Endothelial cell of umbilical vein (primary cell): ENCODE measurements at regions not wholly inside any gene's neighbourhood (a gene's known extent, or its start where the extent isn't known, plus 50 kb on each side); places are given as distances from the start of the nearest gene placed in this dataset.

Source experiments
- BruUV-seq: library from RNA; stranded (reverse); fragments of 400-500 nt; replicated peaks from 2 replicates; lab custom pipeline; 2021; lab: Mats Ljungman, UMichigan
- CTCF ChIA-PET: fragments of 300-600, 350-600 bp; sonication (Branson Sonifier 250); formaldehyde crosslinking; loops from one replicate; lab custom pipeline; 2021; ENCODE audit warnings: antibody characterized with exemption, inconsistent platforms; lab: Charles Lee
- POLR2A ChIA-PET: fragments of 300-600, 350-600 bp; sonication (Branson Sonifier 250); formaldehyde crosslinking; loops from one replicate; lab custom pipeline; 2021; ENCODE audit warnings: antibody characterized with exemption, inconsistent platforms; lab: Charles Lee
- DNase-seq: peaks from one replicate; pipeline ENCODE4 v3.0.0-alpha.2; 2011; ENCODE audit warnings: low read depth, low spot score
- FAIRE-seq: peaks from 2 replicates; lab custom pipeline; 2011; peaks lifted over from hg19 to GRCh38; lab: Jason Lieb, UNC
- H2AFZ ChIP-seq: 2 replicates; pipeline ENCODE4 v1.6.0; 2012; ENCODE audit warnings: low read depth, low read length, control low read depth, inconsistent platforms
- H3K27ac ChIP-seq: 2 replicates; pipeline ENCODE4 v1.5.1; 2011; ENCODE audit warnings: low read depth, mild to moderate bottlenecking, control low read depth, low read length, moderate library complexity; ENCODE audit not compliant: insufficient read depth
- H3K27me3 ChIP-seq, 2 experiments: 2 replicates each; pipeline versions ENCODE4 v1.6.0 to v1.6.1; 2011; ENCODE audit warnings: low read length in 2 of 2, mixed read lengths in 1 of 2; ENCODE audit not compliant: control insufficient read depth in 2 of 2, insufficient read depth in 2 of 2
- H3K36me3 ChIP-seq, 2 experiments: 2 replicates in 1 of 2; 3 replicates in 1 of 2; pipeline ENCODE4 v1.5.1; 2011; ENCODE audit warnings: low read length in 2 of 2, mild to moderate bottlenecking in 1 of 2, moderate library complexity in 1 of 2; ENCODE audit not compliant: control insufficient read depth in 2 of 2, insufficient read depth in 2 of 2; ENCODE audit errors: extremely low read depth in 1 of 2
- H3K4me1 ChIP-seq: 3 replicates; pipeline ENCODE4 v1.5.1; 2011; ENCODE audit warnings: mild to moderate bottlenecking, low read length; ENCODE audit not compliant: control insufficient read depth, insufficient read depth; ENCODE audit errors: extremely low read depth
- H3K4me2 ChIP-seq: 2 replicates; pipeline ENCODE4 v1.6.1; 2011; ENCODE audit warnings: low read length, control low read depth, mixed read lengths; ENCODE audit not compliant: insufficient read depth
- H3K4me3 ChIP-seq, 3 experiments: fragments of 200-600 bp in 1 of 3; sonication (generic), shearing (Covaris generic) in 1 of 3; replicated peaks in 1 of 3; 2 replicates each; pipeline ENCODE4 v1.5.1; 2011 to 2016; ENCODE audit warnings: control low read depth in 3 of 3, low read length in 3 of 3, mild to moderate bottlenecking in 2 of 3, inconsistent platforms in 1 of 3, low read depth in 1 of 3, moderate library complexity in 1 of 3; ENCODE audit not compliant: insufficient read depth in 1 of 3
- H3K79me2 ChIP-seq: 2 replicates; pipeline ENCODE4 v1.6.0; 2012; ENCODE audit warnings: low read length, inconsistent platforms; ENCODE audit not compliant: control insufficient read depth, insufficient read depth
- H3K9ac ChIP-seq: replicated peaks from 2 replicates; pipeline ENCODE3; 2011; ENCODE audit warnings: low read length, control low read depth; ENCODE audit not compliant: insufficient read depth; ENCODE audit errors: extremely low read depth
- H3K9me1 ChIP-seq: replicated peaks from 3 replicates; pipeline ENCODE4 v1.6.0; 2011; ENCODE audit warnings: mild to moderate bottlenecking, low read length; ENCODE audit not compliant: control insufficient read depth, insufficient read depth; ENCODE audit errors: extremely low read depth
- H3K9me3 ChIP-seq: replicated peaks from 2 replicates; pipeline ENCODE4 v1.5.1; 2012; ENCODE audit warnings: low read length, inconsistent platforms; ENCODE audit not compliant: control insufficient read depth, insufficient read depth
- H4K20me1 ChIP-seq: replicated peaks from 2 replicates; pipeline ENCODE3; 2011; ENCODE audit warnings: mild to moderate bottlenecking, low read length; ENCODE audit not compliant: control insufficient read depth, insufficient read depth; ENCODE audit errors: extremely low read depth
- EZH2 ChIP-seq: IDR thresholded peaks from 2 replicates; pipeline ENCODE4 v1.6.1; 2012; ENCODE audit warnings: borderline replicate concordance, low read depth, mild to moderate bottlenecking, moderate library complexity, low read length, inconsistent platforms; ENCODE audit not compliant: severe bottlenecking
- FOS ChIP-seq: IDR thresholded peaks from 2 replicates; pipeline ENCODE4 v1.6.1; 2011; ENCODE audit warnings: mild to moderate bottlenecking, low read length, moderate library complexity, borderline replicate concordance; ENCODE audit not compliant: insufficient read depth
- GATA2 ChIP-seq: IDR thresholded peaks from 2 replicates; pipeline ENCODE4 v1.7.0; 2011; ENCODE audit warnings: low read depth, mild to moderate bottlenecking, moderate library complexity, mixed read lengths, low read length; ENCODE audit not compliant: insufficient read length, insufficient read depth
- MYC ChIP-seq: IDR thresholded peaks from one replicate; pipeline ENCODE4 v1.6.1; 2011; ENCODE audit warnings: mild to moderate bottlenecking, low read depth, low read length
- POLR2A ChIP-seq: IDR thresholded peaks from 2 replicates; pipeline ENCODE4 v1.6.1; 2012; ENCODE audit warnings: low read depth, mild to moderate bottlenecking, control low read depth, low read length
- POLR2AphosphoS5 ChIP-seq: IDR thresholded peaks from 2 replicates; pipeline ENCODE4 v1.6.1; 2012; ENCODE audit warnings: low read depth, mild to moderate bottlenecking, control low read depth, low read length, moderate library complexity; ENCODE audit not compliant: insufficient read depth
- dilution Hi-C: fragments of 300-500 bp; cut with MboI; formaldehyde crosslinking; loops from one replicate; pipeline ENCODE4 v1.15.0; 2019; ENCODE audit warnings: low sequenced_read_pairs; ENCODE audit not compliant: extremely low pct_ligation_motif_present
- intact Hi-C: fragments of 100-400 bp; cut with micrococcal nuclease; formaldehyde crosslinking; loops from one replicate; pipeline ENCODE4 v1.10.0; 2022
- TF ChIP-seq, protein P1 (sequence below), 2 donors: IDR thresholded peaks; 1 replicate in 1 of 2; 2 replicates in 1 of 2; pipeline ENCODE4 v1.5.1; 2011; ENCODE audit warnings: low read length in 2 of 2, mild to moderate bottlenecking in 2 of 2, moderate library complexity in 2 of 2, control low read depth in 1 of 2, inconsistent platforms in 1 of 2, low read depth in 1 of 2; ENCODE audit not compliant: insufficient read depth in 1 of 2; ENCODE audit errors: extremely low read depth in 1 of 2
- TF ChIP-seq, protein P2 (sequence below): IDR thresholded peaks from 2 replicates; pipeline ENCODE4 v1.6.1; 2011; ENCODE audit not compliant: insufficient read depth, insufficient read length

- intact Hi-C loops = no loop called here
- CTCF ChIA-PET = no interaction called here
These were observed 933.3 kb upstream of the CTNND2 start for GRCh38 chr5:12837592-12837991.

More at GRCh38 chr5:12837592-12837991, 933.3 kb upstream of the CTNND2 start:
- Histone ChIP-seq H3K4me2 (no peak overlapping the region), H3K9me3 (no peaks in the 10 kb centered on the region), H3K36me3 (no peaks in the 10 kb centered on the region), H3K9me1 (no peaks in the 10 kb centered on the region), H3K79me2 (no peaks in the 10 kb centered on the region), H3K27ac (no peak overlapping the region), H3K9ac (no peak overlapping the region), H4K20me1 (no peaks in the 10 kb centered on the region), H2AFZ (no peak overlapping the region), H3K4me3 (no peak overlapping the region), H3K27me3 (no peaks in the 10 kb centered on the region), H3K4me1 (no peaks in the 10 kb centered on the region)
- FAIRE-seq (no peak), DNase-seq (no peak)
- BruUV-seq = no TSS peak
- POLR2A ChIA-PET = no interaction called here
- dilution Hi-C loops = no loop called here
- TF ChIP-seq POLR2AphosphoS5 (no peak), POLR2A (no peak), EZH2 (no peak), GATA2 (no peak), FOS (no peak), MYC (no peak)
- TF ChIP-seq, protein P1, sequence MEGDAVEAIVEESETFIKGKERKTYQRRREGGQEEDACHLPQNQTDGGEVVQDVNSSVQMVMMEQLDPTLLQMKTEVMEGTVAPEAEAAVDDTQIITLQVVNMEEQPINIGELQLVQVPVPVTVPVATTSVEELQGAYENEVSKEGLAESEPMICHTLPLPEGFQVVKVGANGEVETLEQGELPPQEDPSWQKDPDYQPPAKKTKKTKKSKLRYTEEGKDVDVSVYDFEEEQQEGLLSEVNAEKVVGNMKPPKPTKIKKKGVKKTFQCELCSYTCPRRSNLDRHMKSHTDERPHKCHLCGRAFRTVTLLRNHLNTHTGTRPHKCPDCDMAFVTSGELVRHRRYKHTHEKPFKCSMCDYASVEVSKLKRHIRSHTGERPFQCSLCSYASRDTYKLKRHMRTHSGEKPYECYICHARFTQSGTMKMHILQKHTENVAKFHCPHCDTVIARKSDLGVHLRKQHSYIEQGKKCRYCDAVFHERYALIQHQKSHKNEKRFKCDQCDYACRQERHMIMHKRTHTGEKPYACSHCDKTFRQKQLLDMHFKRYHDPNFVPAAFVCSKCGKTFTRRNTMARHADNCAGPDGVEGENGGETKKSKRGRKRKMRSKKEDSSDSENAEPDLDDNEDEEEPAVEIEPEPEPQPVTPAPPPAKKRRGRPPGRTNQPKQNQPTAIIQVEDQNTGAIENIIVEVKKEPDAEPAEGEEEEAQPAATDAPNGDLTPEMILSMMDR (IDR thresholded peaks at IDR 0.05; ENCODE audit: extremely low read depth in 1 of 2, insufficient read depth in 1 of 2, low read depth in 1 of 2, low read length in 2 of 2) = no peak
- TF ChIP-seq, protein P2, sequence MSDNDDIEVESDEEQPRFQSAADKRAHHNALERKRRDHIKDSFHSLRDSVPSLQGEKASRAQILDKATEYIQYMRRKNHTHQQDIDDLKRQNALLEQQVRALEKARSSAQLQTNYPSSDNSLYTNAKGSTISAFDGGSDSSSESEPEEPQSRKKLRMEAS = no peak
